Epithelial cell of proximal tubule (primary cell): ENCODE measurements at regions not wholly inside any gene's neighbourhood (a gene's known extent, or its start where the extent isn't known, plus 50 kb on each side); places are given as distances from the start of the nearest gene placed in this dataset.

Experiments
- DNase-seq: peaks from one replicate; pipeline ENCODE4 v3.0.0-alpha.2; 2011; ENCODE audit warnings: low read depth
- H3K4me3 ChIP-seq: 2 replicates; pipeline ENCODE4 v1.5.1; 2011; ENCODE audit warnings: low read depth, mild to moderate bottlenecking, low read length
- CTCF ChIP-seq: conservative IDR thresholded peaks from 2 replicates; pipeline ENCODE4 v1.5.1; 2012; ENCODE audit warnings: low read depth, mild to moderate bottlenecking, low read length

- DNase-seq, result no peak
- H3K4me3 ChIP-seq, result no peak overlapping the region
- TF ChIP-seq CTCF, result no peak
Observed at GRCh38 chr16:54443352-54443751, 156.8 kb upstream of the IRX3 start.

GRCh38 chr16:54442864-54443263, 156.3 kb upstream of the IRX3 start:
- TF ChIP-seq CTCF, result no peak
- DNase-seq, result no peak
- H3K4me3 ChIP-seq, result no peak overlapping the region

- no peak overlapping the region for H3K4me3 ChIP-seq
- no peak for DNase-seq
- no peak for TF ChIP-seq CTCF
Observed at GRCh38 chr16:54438469-54438868, 151.9 kb upstream of the IRX3 start.

GRCh38 chr16:54437921-54438320, 151.3 kb upstream of the IRX3 start:
- H3K4me3 ChIP-seq, result no peak overlapping the region
- TF ChIP-seq CTCF, result no peak
- DNase-seq, result no peak

- H3K4me3 ChIP-seq, result no peak overlapping the region
- no peak for DNase-seq
- no peak for TF ChIP-seq CTCF
Observed at GRCh38 chr16:54437401-54437800, 150.8 kb upstream of the IRX3 start.

GRCh38 chr16:54436346-54436745, 149.8 kb upstream of the IRX3 start:
- H3K4me3 ChIP-seq, result no peak overlapping the region
- TF ChIP-seq CTCF, result no peak
- DNase-seq, result no peak

- no peak for DNase-seq
- no peak for TF ChIP-seq CTCF
- H3K4me3 ChIP-seq, result no peak overlapping the region
Observed at GRCh38 chr16:54434859-54435258, 148.3 kb upstream of the IRX3 start.
